Fibroblast of lung (primary cell): ENCODE measurements at regions not wholly inside any gene's neighbourhood (a gene's known extent, or its start where the extent isn't known, plus 50 kb on each side); places are given as distances from the start of the nearest gene placed in this dataset.

ENCODE experiments used
- DNase-seq, 2 donors: peaks; one replicate each; pipeline versions ENCODE4 v3.0.0 to v3.0.0-alpha.2; 2010; ENCODE audit warnings: low read depth in 2 of 2
- H2AFZ ChIP-seq: 2 replicates; pipeline ENCODE4 v1.5.1; 2012; ENCODE audit warnings: low read length, control low read depth, inconsistent platforms
- H3K27ac ChIP-seq: 2 replicates; pipeline ENCODE4 v1.5.1; 2011; ENCODE audit warnings: low read length, control low read depth; ENCODE audit not compliant: insufficient read depth
- H3K27me3 ChIP-seq: 2 replicates; pipeline ENCODE4 v1.5.1; 2011; ENCODE audit warnings: mild to moderate bottlenecking, low read length; ENCODE audit not compliant: control insufficient read depth, insufficient read depth
- H3K36me3 ChIP-seq: 2 replicates; pipeline ENCODE4 v1.5.1; 2011; ENCODE audit warnings: low read length; ENCODE audit not compliant: control insufficient read depth, insufficient read depth
- H3K4me1 ChIP-seq: 2 replicates; pipeline ENCODE4 v1.5.1; 2011; ENCODE audit warnings: low read length; ENCODE audit not compliant: control insufficient read depth, insufficient read depth; ENCODE audit errors: extremely low read depth
- H3K4me2 ChIP-seq: 2 replicates; pipeline ENCODE4 v1.5.1; 2011; ENCODE audit warnings: low read length, control low read depth; ENCODE audit not compliant: insufficient read depth; ENCODE audit errors: extremely low read depth
- H3K4me3 ChIP-seq, 4 experiments: fragments of 200-600 bp in 1 of 4; sonication (generic) in 1 of 4; replicated peaks in 1 of 4; 2 replicates each; pipeline ENCODE4 v1.5.1; 2011 to 2016; ENCODE audit warnings: low read length in 4 of 4, low read depth in 3 of 4, mild to moderate bottlenecking in 3 of 4, control low read depth in 2 of 4, inconsistent platforms in 1 of 4, mixed read lengths in 1 of 4; ENCODE audit not compliant: insufficient read depth in 1 of 4; ENCODE audit errors: control extremely low read depth in 1 of 4
- H3K79me2 ChIP-seq: 2 replicates; pipeline ENCODE4 v1.5.1; 2012; ENCODE audit warnings: mild to moderate bottlenecking, low read length, inconsistent platforms; ENCODE audit not compliant: control insufficient read depth, insufficient read depth
- H3K9ac ChIP-seq: 2 replicates; pipeline ENCODE4 v1.5.1; 2011; ENCODE audit warnings: mild to moderate bottlenecking, low read length, control low read depth; ENCODE audit not compliant: insufficient read depth
- H3K9me3 ChIP-seq: 2 replicates; pipeline ENCODE4 v1.5.1; 2012; ENCODE audit warnings: low read depth, low read length; ENCODE audit not compliant: control insufficient read depth, insufficient read depth
- H4K20me1 ChIP-seq: 2 replicates; pipeline ENCODE4 v1.5.1; 2011; ENCODE audit warnings: low read length; ENCODE audit not compliant: control insufficient read depth, insufficient read depth; ENCODE audit errors: extremely low read depth
- CTCF ChIP-seq, 2 donors: IDR thresholded peaks in 1 of 2; conservative IDR thresholded peaks in 1 of 2; 1 replicate in 1 of 2; 2 replicates in 1 of 2; pipeline ENCODE4 v1.5.1; 2011 to 2012; ENCODE audit warnings: low read length in 2 of 2, control low read depth in 1 of 2, inconsistent platforms in 1 of 2, low read depth in 1 of 2, mild to moderate bottlenecking in 1 of 2
- EZH2 ChIP-seq: IDR thresholded peaks from 2 replicates; pipeline ENCODE4 v1.5.1; 2012; ENCODE audit warnings: low read length, control low read depth, mild to moderate bottlenecking; ENCODE audit errors: missing control alignments

- Histone ChIP-seq H4K20me1 (no peaks in the 10 kb centered on the region), H3K79me2 (no peaks in the 10 kb centered on the region), H3K9me3 (no peaks in the 10 kb centered on the region), H3K4me1 (peaks cover 10% of the 10 kb centered on the region), H3K9ac (no peak overlapping the region), H3K27ac (no peak overlapping the region), H3K27me3 (no peaks in the 10 kb centered on the region), H3K4me3 (no peak overlapping the region), H3K4me2 (no peak overlapping the region), H2AFZ (no peak overlapping the region), H3K36me3 (no peaks in the 10 kb centered on the region)
- no peak for DNase-seq
- no peak for TF ChIP-seq CTCF (conservative IDR thresholded peaks at IDR 0.05 in 1 of 2, IDR thresholded peaks at IDR 0.05 in 1 of 2; ENCODE audit: low read depth in 1 of 2, low read length in 2 of 2)
- TF ChIP-seq EZH2, result no peak
These were observed 88.1 kb downstream of the DACT1 start for GRCh38 chr14:58725871-58726270.

- H3K9me3 ChIP-seq, result no peaks in the 10 kb centered on the region
- H3K4me3 ChIP-seq, result no peak overlapping the region
- H3K27me3 ChIP-seq, result no peaks in the 10 kb centered on the region
- H2AFZ ChIP-seq, result no peak overlapping the region
- H3K4me2 ChIP-seq, result peak overlapping the region; percentile 34
- H3K36me3 ChIP-seq, result no peaks in the 10 kb centered on the region
- no peak overlapping the region for H3K9ac ChIP-seq
- H3K27ac ChIP-seq, result peak overlapping the region; percentile 42
- H3K4me1 ChIP-seq, result peaks cover 16% of the 10 kb centered on the region
- H3K79me2 ChIP-seq, result no peaks in the 10 kb centered on the region
- DNase-seq, result peak in 1 of 2 donors; percentile 64
- TF ChIP-seq EZH2, result no peak
- no peak for TF ChIP-seq CTCF (conservative IDR thresholded peaks at IDR 0.05 in 1 of 2, IDR thresholded peaks at IDR 0.05 in 1 of 2; ENCODE audit: low read depth in 1 of 2, low read length in 2 of 2)
- H4K20me1 ChIP-seq, result no peaks in the 10 kb centered on the region
These were observed 93.2 kb downstream of the DACT1 start for GRCh38 chr14:58730792-58731464.

- H3K79me2 ChIP-seq, result no peaks in the 10 kb centered on the region
- TF ChIP-seq CTCF (conservative IDR thresholded peaks at IDR 0.05 in 1 of 2, IDR thresholded peaks at IDR 0.05 in 1 of 2; ENCODE audit: low read depth in 1 of 2, low read length in 2 of 2), result no peak
- TF ChIP-seq EZH2, result no peak
- H2AFZ ChIP-seq, result no peak overlapping the region
- H3K27ac ChIP-seq, result peak overlapping the region; percentile 55
- peak overlapping the region; percentile 18 for H3K4me2 ChIP-seq
- H4K20me1 ChIP-seq, result no peaks in the 10 kb centered on the region
- no peaks in the 10 kb centered on the region for H3K27me3 ChIP-seq
- no peak overlapping the region for H3K4me3 ChIP-seq
- peaks cover 16% of the 10 kb centered on the region for H3K4me1 ChIP-seq
- H3K9ac ChIP-seq, result no peak overlapping the region
- no peaks in the 10 kb centered on the region for H3K36me3 ChIP-seq
- DNase-seq, result peak; percentile 99 to 100
- no peaks in the 10 kb centered on the region for H3K9me3 ChIP-seq
These were observed 93.9 kb downstream of the DACT1 start for GRCh38 chr14:58731465-58732293.
